ENCODE measurements at regions not wholly inside any gene's neighbourhood (a gene's known extent, or its start where the extent isn't known, plus 50 kb on each side); places are given as distances from the start of the nearest gene placed in this dataset.
A peak's percentile ranks its signal among the peaks of the same experiment; 100 is the strongest.

- Histone ChIP-seq H4K8ac (ENCODE audit: low read length) (no peak overlapping the region), H3K4me2 (ENCODE audit: low read length, poor library complexity, severe bottlenecking) (no peak overlapping the region), H3K4ac (ENCODE audit: low read depth in 1 of 2, low read length in 2 of 2) (no peak overlapping the region), H3K18ac (ENCODE audit: low read depth in 1 of 2, low read length in 2 of 2) (no peak overlapping the region), H3K27me3 (ENCODE audit: control insufficient read depth in 1 of 2, insufficient read depth in 1 of 2, low read length in 2 of 2) (peaks cover 0 to 8% of the 10 kb centered on the region in 2 experiments), H2BK15ac (ENCODE audit: low read depth, poor library complexity, severe bottlenecking) (no peak overlapping the region), H3K9me3 (ENCODE audit: control insufficient read depth, low read length) (no peaks in the 10 kb centered on the region), H2BK120ac (ENCODE audit: low read depth, low read length) (no peak overlapping the region), H2BK5ac (ENCODE audit: low read depth, low read length, poor library complexity, severe bottlenecking) (no peak overlapping the region), H3K4me1 (ENCODE audit: control insufficient read depth, insufficient read depth, low read depth, low read length) (no peaks in the 10 kb centered on the region), H4K91ac (ENCODE audit: low read length) (no peak overlapping the region), H3K23ac (ENCODE audit: low read length in 2 of 2) (no peak overlapping the region), H3K27ac (ENCODE audit: low read length, poor library complexity, severe bottlenecking) (no peak overlapping the region), H3K36me3 (ENCODE audit: control insufficient read depth in 1 of 2, insufficient read depth in 2 of 2, low read depth in 1 of 2, low read length in 2 of 2) (no peaks in the 10 kb centered on the region), H3K14ac (ENCODE audit: low read length in 2 of 2) (no peak overlapping the region), H3K4me3 (ENCODE audit: insufficient read depth in 1 of 2, low read depth in 1 of 2, low read length in 2 of 2) (no peak overlapping the region), H3K79me1 (replicated peaks; ENCODE audit: low read length, poor library complexity, severe bottlenecking) (no peaks in the 10 kb centered on the region), H2BK12ac (ENCODE audit: low read length in 2 of 2) (no peak overlapping the region), H3K9ac (ENCODE audit: low read length) (no peak overlapping the region), H2AK5ac (ENCODE audit: low read length, severe bottlenecking) (no peak overlapping the region), H2AFZ (ENCODE audit: low read depth, low read length) (no peak overlapping the region)
- WGBS, result 100% methylated on average over 2 of the region's 2 CpGs
- no peak for DNase-seq
Observed at GRCh38 chr2:176679061-176679669, 409.9 kb downstream of the MTX2 start.

GRCh38 chr2:176680916-176681516 lies 411.8 kb downstream of the MTX2 start:
- Histone ChIP-seq H3K27me3 (ENCODE audit: control insufficient read depth in 1 of 2, insufficient read depth in 1 of 2, low read length in 2 of 2) (peaks cover 0 to 19% of the 10 kb centered on the region in 2 experiments), H4K91ac (ENCODE audit: low read length) (no peak overlapping the region), H3K4me3 (ENCODE audit: insufficient read depth in 1 of 2, low read depth in 1 of 2, low read length in 2 of 2) (no peak overlapping the region), H3K36me3 (ENCODE audit: control insufficient read depth in 1 of 2, insufficient read depth in 2 of 2, low read depth in 1 of 2, low read length in 2 of 2) (no peaks in the 10 kb centered on the region), H3K79me1 (replicated peaks; ENCODE audit: low read length, poor library complexity, severe bottlenecking) (no peaks in the 10 kb centered on the region), H2AK5ac (ENCODE audit: low read length, severe bottlenecking) (no peak overlapping the region), H3K4me1 (ENCODE audit: control insufficient read depth, insufficient read depth, low read depth, low read length) (no peaks in the 10 kb centered on the region), H2BK5ac (ENCODE audit: low read depth, low read length, poor library complexity, severe bottlenecking) (no peak overlapping the region), H3K27ac (ENCODE audit: low read length, poor library complexity, severe bottlenecking) (no peak overlapping the region), H2BK15ac (ENCODE audit: low read depth, poor library complexity, severe bottlenecking) (no peak overlapping the region), H2BK12ac (ENCODE audit: low read length in 2 of 2) (no peak overlapping the region), H3K4me2 (ENCODE audit: low read length, poor library complexity, severe bottlenecking) (no peak overlapping the region), H2AFZ (ENCODE audit: low read depth, low read length) (no peak overlapping the region), H3K4ac (ENCODE audit: low read depth in 1 of 2, low read length in 2 of 2) (no peak overlapping the region), H2BK120ac (ENCODE audit: low read depth, low read length) (no peak overlapping the region), H3K23ac (ENCODE audit: low read length in 2 of 2) (no peak overlapping the region), H3K18ac (ENCODE audit: low read depth in 1 of 2, low read length in 2 of 2) (no peak overlapping the region), H3K14ac (ENCODE audit: low read length in 2 of 2) (no peak overlapping the region), H3K9me3 (ENCODE audit: control insufficient read depth, low read length) (no peaks in the 10 kb centered on the region), H4K8ac (ENCODE audit: low read length) (no peak overlapping the region), H3K9ac (ENCODE audit: low read length) (peak overlapping the region; percentile 78)
- no peak for DNase-seq
- WGBS, result 96% methylated on average over 1 of the region's 1 CpG

DNA sequence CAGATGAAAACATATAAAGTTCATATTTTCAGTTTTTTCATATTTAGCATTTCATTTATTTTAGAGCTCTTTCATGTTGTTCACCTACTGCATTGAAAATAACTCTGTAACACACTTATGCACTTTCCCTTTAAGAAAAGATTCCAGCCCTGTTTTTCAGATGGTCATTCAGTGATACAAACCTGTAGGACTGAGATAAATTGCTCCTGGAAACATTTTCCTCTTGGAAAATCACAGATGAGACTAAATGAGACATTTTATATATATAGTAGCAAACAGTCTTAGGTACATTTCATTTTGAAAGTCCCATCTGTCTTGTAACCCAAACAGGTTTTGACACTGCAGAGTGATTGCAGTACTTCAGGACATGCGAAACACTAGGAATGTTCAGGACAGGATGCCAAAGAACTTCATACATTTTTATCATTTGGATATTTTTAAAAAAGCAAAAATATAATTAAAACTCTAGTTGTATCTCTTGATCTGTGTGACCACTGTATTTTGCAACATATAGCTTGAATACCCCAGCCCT lies 412.4 kb downstream of the MTX2 start:
- no peak overlapping the region for H2BK5ac ChIP-seq (ENCODE audit: low read depth, low read length, poor library complexity, severe bottlenecking)
- no peak overlapping the region for H3K27ac ChIP-seq (ENCODE audit: low read length, poor library complexity, severe bottlenecking)
- H3K36me3 ChIP-seq (ENCODE audit: control insufficient read depth in 1 of 2, insufficient read depth in 2 of 2, low read depth in 1 of 2, low read length in 2 of 2), result no peaks in the 10 kb centered on the region
- no peak overlapping the region for H3K4me3 ChIP-seq (ENCODE audit: insufficient read depth in 1 of 2, low read depth in 1 of 2, low read length in 2 of 2)
- no peak overlapping the region for H3K18ac ChIP-seq (ENCODE audit: low read depth in 1 of 2, low read length in 2 of 2)
- no peak overlapping the region for H3K23ac ChIP-seq (ENCODE audit: low read length in 2 of 2)
- DNase-seq, result no peak
- no peak overlapping the region for H4K8ac ChIP-seq (ENCODE audit: low read length)
- no peak overlapping the region for H2AK5ac ChIP-seq (ENCODE audit: low read length, severe bottlenecking)
- no peak overlapping the region for H4K91ac ChIP-seq (ENCODE audit: low read length)
- H2BK120ac ChIP-seq (ENCODE audit: low read depth, low read length), result no peak overlapping the region
- no peak overlapping the region for H2BK15ac ChIP-seq (ENCODE audit: low read depth, poor library complexity, severe bottlenecking)
- H3K27me3 ChIP-seq (ENCODE audit: control insufficient read depth in 1 of 2, insufficient read depth in 1 of 2, low read length in 2 of 2), result peaks cover 0 to 24% of the 10 kb centered on the region in 2 experiments
- H3K79me1 ChIP-seq (replicated peaks; ENCODE audit: low read length, poor library complexity, severe bottlenecking), result no peaks in the 10 kb centered on the region
- no peaks in the 10 kb centered on the region for H3K4me1 ChIP-seq (ENCODE audit: control insufficient read depth, insufficient read depth, low read depth, low read length)
- no peaks in the 10 kb centered on the region for H3K9me3 ChIP-seq (ENCODE audit: control insufficient read depth, low read length)
- WGBS, result 83% methylated on average over 1 of the region's 1 CpG
- H2AFZ ChIP-seq (ENCODE audit: low read depth, low read length), result no peak overlapping the region
- H3K4me2 ChIP-seq (ENCODE audit: low read length, poor library complexity, severe bottlenecking), result no peak overlapping the region
- no peak overlapping the region for H3K4ac ChIP-seq (ENCODE audit: low read depth in 1 of 2, low read length in 2 of 2)
- H3K9ac ChIP-seq (ENCODE audit: low read length), result peak overlapping the region; percentile 78
- H3K14ac ChIP-seq (ENCODE audit: low read length in 2 of 2), result no peak overlapping the region
- H2BK12ac ChIP-seq (ENCODE audit: low read length in 2 of 2), result no peak overlapping the region

GRCh38 chr2:176682278-176682677 lies 413.0 kb downstream of the MTX2 start:
- Histone ChIP-seq H4K8ac (ENCODE audit: low read length) (no peak overlapping the region), H2BK5ac (ENCODE audit: low read depth, low read length, poor library complexity, severe bottlenecking) (no peak overlapping the region), H3K79me1 (replicated peaks; ENCODE audit: low read length, poor library complexity, severe bottlenecking) (no peaks in the 10 kb centered on the region), H3K23ac (ENCODE audit: low read length in 2 of 2) (no peak overlapping the region), H3K4me2 (ENCODE audit: low read length, poor library complexity, severe bottlenecking) (no peak overlapping the region), H3K36me3 (ENCODE audit: control insufficient read depth in 1 of 2, insufficient read depth in 2 of 2, low read depth in 1 of 2, low read length in 2 of 2) (no peaks in the 10 kb centered on the region), H3K9me3 (ENCODE audit: control insufficient read depth, low read length) (no peaks in the 10 kb centered on the region), H3K14ac (ENCODE audit: low read length in 2 of 2) (no peak overlapping the region), H2BK15ac (ENCODE audit: low read depth, poor library complexity, severe bottlenecking) (no peak overlapping the region), H3K4me1 (ENCODE audit: control insufficient read depth, insufficient read depth, low read depth, low read length) (no peaks in the 10 kb centered on the region), H2AK5ac (ENCODE audit: low read length, severe bottlenecking) (no peak overlapping the region), H2BK120ac (ENCODE audit: low read depth, low read length) (no peak overlapping the region), H3K9ac (ENCODE audit: low read length) (peak overlapping the region; percentile 78), H2BK12ac (ENCODE audit: low read length in 2 of 2) (no peak overlapping the region), H3K4ac (ENCODE audit: low read depth in 1 of 2, low read length in 2 of 2) (no peak overlapping the region), H3K27me3 (ENCODE audit: control insufficient read depth in 1 of 2, insufficient read depth in 1 of 2, low read length in 2 of 2) (peaks cover 0 to 24% of the 10 kb centered on the region in 2 experiments), H3K27ac (ENCODE audit: low read length, poor library complexity, severe bottlenecking) (no peak overlapping the region), H4K91ac (ENCODE audit: low read length) (no peak overlapping the region), H2AFZ (ENCODE audit: low read depth, low read length) (no peak overlapping the region), H3K4me3 (ENCODE audit: insufficient read depth in 1 of 2, low read depth in 1 of 2, low read length in 2 of 2) (no peak overlapping the region), H3K18ac (ENCODE audit: low read depth in 1 of 2, low read length in 2 of 2) (no peak overlapping the region)
- DNase-seq, result peak; percentile 7
- WGBS, result 38% methylated on average over 1 of the region's 3 CpGs
